ENCODE measurements at regions not wholly inside any gene's neighbourhood (a gene's known extent, or its start where the extent isn't known, plus 50 kb on each side); places are given as distances from the start of the nearest gene placed in this dataset.

- TF ChIP-seq, protein P1, sequence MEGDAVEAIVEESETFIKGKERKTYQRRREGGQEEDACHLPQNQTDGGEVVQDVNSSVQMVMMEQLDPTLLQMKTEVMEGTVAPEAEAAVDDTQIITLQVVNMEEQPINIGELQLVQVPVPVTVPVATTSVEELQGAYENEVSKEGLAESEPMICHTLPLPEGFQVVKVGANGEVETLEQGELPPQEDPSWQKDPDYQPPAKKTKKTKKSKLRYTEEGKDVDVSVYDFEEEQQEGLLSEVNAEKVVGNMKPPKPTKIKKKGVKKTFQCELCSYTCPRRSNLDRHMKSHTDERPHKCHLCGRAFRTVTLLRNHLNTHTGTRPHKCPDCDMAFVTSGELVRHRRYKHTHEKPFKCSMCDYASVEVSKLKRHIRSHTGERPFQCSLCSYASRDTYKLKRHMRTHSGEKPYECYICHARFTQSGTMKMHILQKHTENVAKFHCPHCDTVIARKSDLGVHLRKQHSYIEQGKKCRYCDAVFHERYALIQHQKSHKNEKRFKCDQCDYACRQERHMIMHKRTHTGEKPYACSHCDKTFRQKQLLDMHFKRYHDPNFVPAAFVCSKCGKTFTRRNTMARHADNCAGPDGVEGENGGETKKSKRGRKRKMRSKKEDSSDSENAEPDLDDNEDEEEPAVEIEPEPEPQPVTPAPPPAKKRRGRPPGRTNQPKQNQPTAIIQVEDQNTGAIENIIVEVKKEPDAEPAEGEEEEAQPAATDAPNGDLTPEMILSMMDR (conservative IDR thresholded peaks at IDR 0.05; ENCODE audit: low read depth) = no peak
- ChIA-PET CTCF (no interaction called here), POLR2A (ENCODE audit: low non-redundant PET) (no interaction called here)
- no peak overlapping the region for H3K27ac ChIP-seq
- DNase-seq (ENCODE audit: low spot score) = no peak
Observed at GRCh38 chr11:96763244-96763643, 373.4 kb downstream of the JRKL start.

GRCh38 chr11:96778272-96778671 is 388.5 kb downstream of the JRKL start:
- ChIA-PET POLR2A (ENCODE audit: low non-redundant PET) (no interaction called here), CTCF (interaction anchor here (0.6 kb wide), 1 partner anchor 917 kb away, joined by 3 read pairs; no protein-coding TSS in a partner anchor)

GRCh38 chr11:96779030-96779429 is 389.2 kb downstream of the JRKL start:
- no peak for DNase-seq (ENCODE audit: low spot score)
- TF ChIP-seq, protein P1 (conservative IDR thresholded peaks at IDR 0.05; ENCODE audit: low read depth) = no peak
- ChIA-PET POLR2A (ENCODE audit: low non-redundant PET) (no interaction called here), CTCF (no interaction called here)
- H3K27ac ChIP-seq = no peak overlapping the region

More at GRCh38 chr11:96778272-96778671, 388.5 kb downstream of the JRKL start:
- no peak overlapping the region for H3K27ac ChIP-seq
- TF ChIP-seq, protein P1 (conservative IDR thresholded peaks at IDR 0.05; ENCODE audit: low read depth) = no peak
- no peak for DNase-seq (ENCODE audit: low spot score)

- TF ChIP-seq, protein P1 (conservative IDR thresholded peaks at IDR 0.05; ENCODE audit: low read depth) = no peak
- ChIA-PET POLR2A (ENCODE audit: low non-redundant PET) (no interaction called here), CTCF (interaction anchor here (0.6 kb wide), 1 partner anchor 812 kb away, joined by 4 read pairs; no protein-coding TSS in a partner anchor)
- peak; percentile 37 for DNase-seq (ENCODE audit: low spot score)
- no peak overlapping the region for H3K27ac ChIP-seq
Observed at GRCh38 chr11:96781082-96781481, 391.3 kb downstream of the JRKL start.

DNA sequence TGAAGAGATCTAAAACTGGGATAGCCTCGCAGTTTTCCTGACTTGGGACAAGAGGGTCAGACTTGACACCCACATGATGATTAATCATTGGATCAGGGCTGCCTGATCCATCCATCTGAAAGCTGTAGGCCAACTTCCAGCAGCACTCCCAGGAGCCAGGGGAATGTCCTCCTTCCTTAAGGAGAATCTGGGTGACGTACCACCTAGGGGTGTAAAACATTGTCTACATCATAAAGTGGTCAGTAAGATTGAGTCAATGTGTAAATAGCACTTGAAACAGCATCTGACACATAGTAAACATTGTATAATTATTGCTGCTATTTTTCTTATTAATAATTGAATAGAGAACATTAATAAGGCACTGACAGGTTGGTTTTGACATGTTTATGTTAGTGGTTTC is 392.8 kb downstream of the JRKL start:
- ChIA-PET CTCF (no interaction called here), POLR2A (ENCODE audit: low non-redundant PET) (no interaction called here)
- TF ChIP-seq, protein P1 (conservative IDR thresholded peaks at IDR 0.05; ENCODE audit: low read depth) = no peak
- DNase-seq (ENCODE audit: low spot score) = no peak
- H3K27ac ChIP-seq = no peak overlapping the region

DNA sequence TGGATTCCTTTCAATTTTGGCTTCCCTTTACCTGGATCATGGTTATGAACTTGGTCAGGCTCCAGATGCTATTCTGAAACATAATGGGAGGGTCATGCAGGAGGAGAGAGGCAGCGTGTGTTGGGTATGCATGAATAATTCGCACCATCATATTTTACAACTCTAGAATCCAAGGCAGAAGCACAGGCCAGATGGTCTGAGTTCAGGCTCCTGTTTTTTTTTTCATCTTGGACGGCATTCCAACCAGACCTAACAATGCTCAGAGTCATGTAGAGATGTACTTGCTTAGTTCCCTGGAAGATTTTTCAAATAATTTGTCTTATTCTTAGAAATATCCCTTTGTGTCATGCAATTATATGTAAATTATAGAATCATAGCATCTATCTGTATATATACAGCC is 393.5 kb downstream of the JRKL start:
- TF ChIP-seq, protein P1 (conservative IDR thresholded peaks at IDR 0.05; ENCODE audit: low read depth) = no peak
- H3K27ac ChIP-seq = no peak overlapping the region
- no peak for DNase-seq (ENCODE audit: low spot score)
- ChIA-PET CTCF (no interaction called here), POLR2A (ENCODE audit: low non-redundant PET) (no interaction called here)

DNA sequence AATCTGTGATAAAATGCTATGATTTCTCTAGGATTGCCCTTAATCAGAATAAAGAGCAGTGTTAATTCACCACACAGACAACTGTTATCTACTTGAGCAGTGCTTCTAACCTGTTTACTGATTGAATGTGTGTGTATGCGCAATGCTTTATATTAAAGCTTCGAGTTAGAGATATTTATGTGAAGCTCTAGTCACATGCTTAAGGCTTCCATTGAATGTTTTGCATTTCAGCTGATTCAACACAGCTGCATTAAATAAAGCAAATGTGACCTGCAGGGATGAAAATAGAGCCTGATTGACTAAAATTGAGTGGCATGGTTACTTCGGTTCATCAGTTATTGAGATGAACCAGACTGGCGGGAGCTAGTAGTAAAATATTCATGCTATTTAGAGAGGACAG is 395.3 kb downstream of the JRKL start:
- DNase-seq (ENCODE audit: low spot score) = no peak
- TF ChIP-seq, protein P1 (conservative IDR thresholded peaks at IDR 0.05; ENCODE audit: low read depth) = no peak
- POLR2A ChIA-PET (ENCODE audit: low non-redundant PET) = no interaction called here
- CTCF ChIA-PET = no interaction called here
- no peak overlapping the region for H3K27ac ChIP-seq

Measured in RWPE1 (cell line).